ENCODE measurements at regions not wholly inside any gene's neighbourhood (a gene's known extent, or its start where the extent isn't known, plus 50 kb on each side); places are given as distances from the start of the nearest gene placed in this dataset.

DNA sequence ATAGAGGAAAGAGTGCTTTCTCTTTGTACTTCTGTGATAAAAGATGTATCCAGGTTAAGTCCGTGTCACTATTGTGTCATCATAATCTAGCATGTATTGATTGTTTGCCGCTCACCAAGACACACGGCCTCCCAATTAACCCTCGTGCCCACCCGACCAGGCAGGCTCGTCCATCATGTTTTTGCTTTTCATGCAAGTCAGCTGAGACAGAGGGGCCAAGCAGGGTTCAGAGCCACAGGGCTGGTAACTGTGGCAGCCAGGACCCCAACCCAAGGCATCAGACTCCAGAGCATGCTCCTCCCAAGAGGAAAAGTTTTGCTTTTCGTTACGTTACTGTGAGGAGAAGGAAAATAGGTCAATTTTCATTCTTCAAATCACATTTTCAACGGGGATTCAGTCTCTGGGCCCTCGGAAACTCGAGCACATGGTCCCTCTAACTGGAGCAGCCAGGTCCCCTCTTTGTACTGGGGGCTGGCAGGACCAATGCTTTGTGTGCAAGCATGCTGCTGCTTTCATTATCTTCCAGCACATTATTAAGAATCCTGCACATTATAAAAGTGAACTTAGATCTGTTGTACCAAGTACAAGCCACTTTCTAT, 161.1 kb upstream of the TOPAZ1 start:
- DNase-seq (ENCODE audit: low read depth in 2 of 2) = no peak

- DNase-seq (ENCODE audit: low read depth in 2 of 2) = no peak
These were observed 151.7 kb upstream of the TOPAZ1 start for GRCh38 chr3:44090036-44090435.

GRCh38 chr3:44092497-44092896, 149.2 kb upstream of the TOPAZ1 start:
- DNase-seq (ENCODE audit: low read depth in 2 of 2) = no peak

- DNase-seq (ENCODE audit: low read depth in 2 of 2) = no peak
These were observed 148.2 kb upstream of the TOPAZ1 start for GRCh38 chr3:44093531-44093930.

GRCh38 chr3:44098656-44099415, 142.8 kb upstream of the TOPAZ1 start:
- no peak for DNase-seq (ENCODE audit: low read depth in 2 of 2)

GRCh38 chr3:44099566-44100297, 142.0 kb upstream of the TOPAZ1 start:
- no peak for DNase-seq (ENCODE audit: low read depth in 2 of 2)

DNA sequence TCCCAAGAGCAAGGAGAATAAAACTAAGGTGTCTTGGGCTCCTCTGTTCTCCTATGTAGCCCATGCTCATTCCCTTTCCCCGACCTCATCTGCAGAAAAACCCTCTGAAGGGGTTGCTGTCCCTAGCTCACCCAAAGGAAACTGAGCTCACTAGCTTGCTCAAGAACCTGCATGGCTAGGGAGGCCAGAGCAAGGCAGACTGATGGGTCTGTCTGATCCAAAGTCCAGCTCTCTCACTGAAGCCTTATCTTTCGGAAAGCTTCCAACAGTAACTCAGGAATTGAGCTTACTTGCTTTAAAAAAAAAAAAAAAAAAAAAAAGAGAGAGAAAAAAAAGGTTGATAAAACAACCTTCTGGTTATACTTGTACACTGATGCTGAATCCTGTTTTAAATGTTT, 141.4 kb upstream of the TOPAZ1 start:
- no peak for DNase-seq (ENCODE audit: low read depth in 2 of 2)

- no peak for DNase-seq (ENCODE audit: low read depth in 2 of 2)
These were observed 137.6 kb upstream of the TOPAZ1 start for GRCh38 chr3:44104043-44104442.

DNA sequence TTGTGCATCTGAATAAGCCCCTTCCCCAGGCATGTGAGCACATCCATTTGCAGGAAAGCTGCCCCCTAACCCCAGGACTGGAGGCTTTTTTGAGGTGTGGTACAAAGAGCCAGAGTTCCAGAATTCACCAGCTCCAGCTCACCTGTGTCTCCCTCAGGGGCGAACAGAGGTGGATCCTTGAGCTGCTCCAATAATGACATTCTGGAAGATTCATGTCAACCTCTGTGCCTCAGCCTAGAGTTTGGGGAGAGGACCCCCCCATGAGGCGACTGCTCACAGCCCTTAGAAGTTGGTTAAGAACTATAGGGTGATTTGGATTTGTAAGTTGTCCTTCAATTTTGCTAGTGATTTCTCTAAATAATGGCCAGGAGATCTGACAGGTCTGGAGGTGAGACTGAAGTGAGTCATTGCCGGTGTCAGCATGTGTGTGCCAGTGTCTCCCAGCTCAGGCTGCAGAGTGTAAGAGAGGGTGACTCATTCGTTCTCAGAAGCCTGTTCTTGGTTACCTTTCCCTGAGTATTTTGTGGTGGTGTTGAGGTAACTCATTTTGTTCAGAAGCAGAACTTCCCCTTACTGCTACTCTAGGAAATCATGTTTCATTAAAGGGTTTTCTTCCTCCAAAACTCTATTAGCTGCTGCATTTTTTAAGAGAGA, 136.9 kb upstream of the TOPAZ1 start:
- peak; percentile 39 to 42 for DNase-seq (ENCODE audit: low read depth in 2 of 2)

DNA sequence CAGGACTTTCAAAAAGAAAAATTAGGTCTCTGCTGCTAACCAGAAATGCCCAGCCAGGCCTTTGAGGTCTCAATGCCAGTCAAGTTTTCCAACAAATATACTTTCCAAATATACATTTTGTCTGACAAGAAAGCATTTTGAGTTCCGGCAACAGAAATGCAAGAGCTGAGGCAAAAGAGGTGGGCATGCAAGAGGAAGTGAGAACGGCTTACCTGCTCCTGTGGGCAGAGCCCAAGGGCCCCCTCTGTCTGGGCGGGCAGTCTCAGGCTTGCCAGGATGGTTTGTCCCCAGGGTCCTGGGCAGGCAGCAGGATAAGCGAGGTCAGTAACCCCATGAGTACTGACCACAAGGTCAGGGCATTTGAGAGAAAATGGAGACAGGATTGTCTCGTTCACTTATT, 136.1 kb upstream of the TOPAZ1 start:
- no peak for DNase-seq (ENCODE audit: low read depth in 2 of 2)

DNA sequence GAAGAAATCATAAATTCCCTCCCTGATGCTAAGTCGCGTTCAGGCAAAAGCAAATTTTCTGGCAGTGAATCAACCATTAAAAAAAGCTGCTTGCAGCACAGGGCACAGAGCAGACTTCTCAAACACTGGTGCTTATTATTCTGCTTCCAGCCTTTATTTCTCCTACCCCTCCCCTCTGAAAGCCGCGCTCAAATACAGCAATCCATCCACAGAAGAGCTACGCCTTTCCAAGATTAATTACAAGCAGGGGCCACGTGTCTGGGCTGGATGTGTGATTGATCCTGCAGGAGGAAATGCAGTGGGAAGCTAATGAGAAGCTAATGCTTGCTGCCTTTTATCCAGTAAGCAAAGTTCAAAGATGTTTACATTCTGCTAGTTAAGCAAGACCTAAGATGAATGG, 134.9 kb upstream of the TOPAZ1 start:
- no peak for DNase-seq (ENCODE audit: low read depth in 2 of 2)

- no peak for DNase-seq (ENCODE audit: low read depth in 2 of 2)
These were observed 133.2 kb upstream of the TOPAZ1 start for GRCh38 chr3:44108481-44108880.

DNA sequence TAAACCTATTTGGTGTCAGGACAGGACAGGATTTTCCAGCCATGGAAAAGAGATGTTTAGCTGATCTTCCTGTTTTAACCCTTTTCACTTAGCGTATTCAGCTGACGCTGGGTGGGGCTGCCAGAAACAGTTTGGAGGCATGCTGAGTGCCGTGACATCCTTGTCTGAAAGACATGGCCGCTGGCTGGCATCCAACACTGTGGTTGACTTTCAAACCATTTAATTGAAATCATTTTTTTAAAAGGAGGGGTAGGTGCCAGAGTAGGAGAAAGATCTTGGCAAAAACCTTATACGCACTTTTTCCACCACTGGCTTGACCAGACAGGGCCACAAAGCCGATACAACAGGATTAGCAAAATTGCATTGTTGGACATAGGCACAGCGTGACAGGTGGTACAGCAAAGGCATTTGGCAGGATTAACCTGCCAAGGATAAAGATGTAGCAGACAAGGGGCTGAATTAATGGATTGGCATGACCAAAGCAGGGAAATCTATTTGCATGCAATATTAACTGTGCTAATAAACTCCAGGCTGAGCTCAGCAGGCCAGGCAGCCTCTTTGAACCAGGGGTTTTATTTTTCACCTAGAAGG, 131.8 kb upstream of the TOPAZ1 start:
- DNase-seq (ENCODE audit: low read depth in 2 of 2) = no peak

DNA sequence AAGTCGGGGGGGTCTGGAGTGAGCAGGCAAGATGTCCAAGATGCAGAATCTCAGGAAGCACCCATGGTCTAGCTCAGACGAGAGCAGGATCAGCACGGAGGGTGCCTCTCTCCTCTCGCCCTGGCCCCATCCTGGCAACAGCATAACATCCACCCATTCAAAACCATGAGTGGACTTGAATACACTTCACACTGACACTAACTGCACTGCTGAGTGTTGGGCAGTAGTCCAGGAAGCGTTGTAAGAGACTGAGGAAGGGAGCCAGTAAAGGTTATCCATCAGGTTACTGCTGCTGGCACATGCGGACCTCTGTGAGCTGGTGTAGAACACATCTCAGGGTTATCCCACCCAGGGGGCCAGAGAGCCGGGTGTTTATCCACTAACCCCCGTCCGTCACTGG, 131.0 kb upstream of the TOPAZ1 start:
- DNase-seq (ENCODE audit: low read depth in 2 of 2) = no peak

DNA sequence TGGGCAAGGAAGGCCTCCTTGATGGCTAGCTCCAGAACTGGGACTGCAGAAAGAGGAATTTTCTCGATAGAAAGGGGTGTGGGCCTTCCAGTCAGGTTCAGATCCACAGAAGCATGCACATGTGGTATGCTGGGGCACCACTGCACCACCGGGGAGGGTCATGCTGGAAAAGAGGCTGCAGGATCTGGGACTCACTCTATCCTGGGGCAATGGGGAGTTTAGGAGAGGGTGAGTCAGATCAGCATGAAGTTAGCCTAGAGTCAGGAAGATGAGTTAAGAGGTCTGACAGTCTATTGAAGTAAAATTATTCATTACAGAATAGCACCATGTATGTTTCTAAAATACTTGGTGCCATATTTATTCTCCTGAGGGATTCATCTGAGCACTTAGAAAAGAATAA, 130.2 kb upstream of the TOPAZ1 start:
- no peak for DNase-seq (ENCODE audit: low read depth in 2 of 2)

DNA sequence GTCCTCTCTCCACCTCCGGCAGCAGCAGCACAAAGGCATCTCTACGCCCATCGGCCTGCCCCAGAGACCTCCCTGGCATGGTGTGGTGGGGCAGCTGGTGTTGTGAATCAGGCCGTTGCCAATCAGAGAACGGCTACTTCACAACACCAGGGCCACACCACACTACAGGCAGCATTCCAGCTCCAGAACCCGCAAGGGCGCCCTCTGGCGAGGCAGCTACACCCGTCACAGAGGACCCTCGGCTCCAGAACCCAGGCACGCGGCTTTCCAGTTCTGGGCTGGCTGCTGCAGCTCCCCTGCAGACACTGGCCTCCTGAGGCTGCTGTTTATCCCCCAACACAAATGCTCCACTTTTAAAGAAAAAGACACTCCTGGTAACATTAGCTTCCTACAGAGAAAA, 127.5 kb upstream of the TOPAZ1 start:
- no peak for DNase-seq (ENCODE audit: low read depth in 2 of 2)

- DNase-seq (ENCODE audit: low read depth in 2 of 2) = no peak
These were observed 124.4 kb upstream of the TOPAZ1 start for GRCh38 chr3:44117239-44117638.

GRCh38 chr3:44117736-44118135, 124.0 kb upstream of the TOPAZ1 start:
- no peak for DNase-seq (ENCODE audit: low read depth in 2 of 2)

DNA sequence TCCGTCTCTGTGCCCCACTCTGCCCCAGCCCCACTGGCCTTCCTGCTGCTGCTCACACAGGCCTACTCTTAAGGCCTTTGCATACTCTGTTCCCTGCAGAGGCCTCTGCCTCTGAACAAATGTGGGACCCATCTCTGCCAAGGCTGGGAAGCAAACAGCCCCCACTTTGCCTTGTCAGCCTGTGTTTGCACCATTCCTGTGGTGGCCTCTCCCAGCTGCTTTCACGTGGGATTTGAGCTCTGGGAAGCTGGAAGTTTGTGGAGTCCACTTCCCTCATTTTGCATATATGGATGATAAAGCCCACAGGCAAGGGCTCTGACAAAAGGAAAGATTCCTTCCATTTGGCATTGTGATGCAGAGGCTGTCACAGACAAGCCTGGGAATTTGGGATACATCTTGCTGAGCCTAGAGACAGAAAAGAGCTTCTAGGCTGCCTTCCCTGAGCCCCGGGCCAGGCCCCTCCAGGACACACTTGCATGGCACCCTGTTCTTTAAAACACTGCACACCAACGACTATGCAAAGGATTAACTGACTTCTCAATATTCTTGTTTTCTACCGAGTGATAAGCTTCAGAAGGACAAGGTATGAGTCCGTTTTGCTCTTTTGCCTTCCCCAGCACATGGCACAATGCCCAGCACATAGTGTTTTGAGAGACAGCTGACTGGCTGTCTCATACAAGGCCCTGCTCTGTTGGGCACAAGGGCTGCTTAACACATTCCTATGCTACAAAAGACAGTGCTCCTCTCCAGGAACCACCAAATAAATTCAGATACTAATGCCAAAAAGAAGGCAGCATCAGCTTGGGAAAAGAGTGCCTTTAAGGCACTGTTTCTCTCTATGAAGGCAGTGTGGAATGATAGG, 120.7 kb upstream of the TOPAZ1 start:
- DNase-seq (ENCODE audit: low read depth in 2 of 2) = no peak

- no peak for DNase-seq (ENCODE audit: low read depth in 2 of 2)
These were observed 116.4 kb upstream of the TOPAZ1 start for GRCh38 chr3:44125246-44125645.

GRCh38 chr3:44125882-44126281, 115.8 kb upstream of the TOPAZ1 start:
- DNase-seq (ENCODE audit: low read depth in 2 of 2) = no peak
